Inflammatory macrophage treated with lipopolysaccharide for 4 hours (primary cell): ENCODE measurements at regions not wholly inside any gene's neighbourhood (a gene's known extent, or its start where the extent isn't known, plus 50 kb on each side); places are given as distances from the start of the nearest gene placed in this dataset.
"Not testable (repeated sequence)": the region's sequence is repeated elsewhere in the genome, so short reads cannot be mapped to it uniquely, and the experiment has no call there.

Experiments used
- DNase-seq: peaks from one replicate; pipeline ENCODE4 v3.0.0-alpha.2; 2020

DNA sequence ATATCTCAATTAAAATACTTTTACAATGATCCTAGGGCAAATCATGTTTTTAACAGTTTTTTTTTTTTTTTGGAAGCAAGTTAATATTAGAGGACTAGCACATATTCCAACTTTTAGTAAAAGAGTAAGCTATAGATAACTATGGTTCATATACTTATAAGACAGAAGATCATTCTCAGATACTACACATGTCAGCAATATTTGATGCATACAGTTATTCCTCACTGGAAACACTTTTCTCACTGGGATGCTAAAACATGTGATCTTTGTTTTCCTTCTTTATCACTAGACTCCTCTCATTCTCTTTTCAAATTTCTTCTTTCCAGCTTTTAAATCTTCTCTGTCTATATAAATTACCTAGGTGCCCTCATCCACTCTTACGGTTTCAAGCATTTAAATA lies 1020.4 kb upstream of the FBXO33 start:
- no peak for DNase-seq

DNA sequence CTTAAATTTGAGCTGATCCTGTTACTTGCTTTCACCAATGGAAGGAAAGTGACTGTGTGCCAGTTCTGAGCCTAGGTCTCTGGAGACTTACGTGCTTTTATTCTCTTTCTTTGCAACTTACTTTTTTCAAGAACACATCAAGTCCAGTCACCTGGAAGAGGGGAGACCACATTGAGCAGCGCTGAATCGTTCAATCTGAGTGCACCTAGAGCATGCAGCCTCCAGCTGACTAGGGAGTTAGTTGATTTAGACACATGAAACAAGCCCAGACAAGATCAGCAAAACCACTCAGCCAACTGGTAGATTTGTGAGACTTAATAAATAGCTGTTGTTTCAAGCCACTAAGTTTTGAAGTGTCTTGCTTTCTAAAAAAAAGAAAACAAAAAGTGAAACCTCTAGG lies 1014.8 kb upstream of the FBXO33 start:
- no peak for DNase-seq

DNA sequence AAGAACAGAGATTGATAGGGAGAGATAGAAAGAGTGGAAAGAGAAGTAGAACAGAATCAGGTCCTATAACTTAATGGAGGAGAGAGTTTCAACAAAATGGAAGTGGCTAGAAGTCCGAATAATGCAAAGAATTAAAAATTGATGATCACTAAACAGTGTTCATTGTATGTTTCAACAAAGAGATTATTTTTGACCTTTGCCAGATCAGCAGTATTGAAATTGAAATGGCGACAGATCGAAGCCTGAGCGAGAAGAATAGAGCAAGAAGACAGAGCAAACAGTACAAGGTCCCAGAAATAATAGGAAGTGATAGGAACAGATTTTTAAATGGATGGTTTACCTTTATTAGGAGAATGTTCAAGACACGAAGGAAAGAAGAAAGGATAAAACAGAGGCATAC lies 1012.8 kb upstream of the FBXO33 start:
- DNase-seq, result no peak

DNA sequence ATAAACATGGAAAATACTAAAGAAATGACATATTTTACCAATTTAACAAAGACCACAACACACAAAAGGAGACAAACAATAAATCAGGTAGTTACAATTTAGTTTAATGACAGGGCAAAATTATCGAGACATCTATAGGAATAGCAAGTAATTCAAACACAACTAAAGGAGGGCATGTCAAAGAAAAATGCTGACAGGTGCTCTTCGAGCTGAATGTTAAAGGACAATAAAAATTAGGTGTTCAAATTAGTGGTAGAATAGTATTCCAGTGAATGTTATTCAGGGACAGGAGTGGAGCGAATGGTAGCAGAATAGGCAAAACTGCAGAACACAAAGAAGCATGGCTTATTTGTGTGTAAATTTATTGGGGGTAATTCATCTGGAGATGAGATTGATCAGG lies 1004.3 kb upstream of the FBXO33 start:
- DNase-seq, result no peak

DNA sequence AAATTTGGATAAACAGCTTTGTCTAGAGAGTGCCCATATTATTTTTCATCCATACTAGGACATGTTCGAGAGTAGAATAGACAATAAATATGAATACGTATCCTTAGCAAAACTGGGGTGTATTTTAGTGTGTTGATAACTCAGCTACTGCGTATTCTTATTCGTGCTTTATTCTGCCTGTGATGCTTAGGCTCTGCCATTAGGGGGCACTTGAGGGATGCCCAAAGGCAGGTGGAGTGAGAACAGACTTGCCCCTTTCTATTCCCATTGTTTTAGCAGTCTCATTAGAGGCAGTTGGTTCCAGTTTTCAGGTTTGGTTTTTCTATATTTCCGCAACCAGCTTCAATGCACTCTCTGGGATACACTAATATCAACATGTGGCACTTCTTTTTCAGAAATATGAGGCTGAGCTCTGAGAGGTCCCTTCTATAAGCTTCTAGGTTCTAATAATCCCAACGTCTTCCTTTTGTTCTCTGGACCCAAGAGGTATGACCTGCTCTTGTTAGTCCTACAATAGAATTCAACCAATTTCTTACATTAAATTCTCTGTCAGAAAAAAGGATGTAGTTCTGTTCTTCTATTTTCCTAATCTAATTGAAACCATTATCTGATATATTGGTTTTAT lies 985.7 kb upstream of the FBXO33 start:
- DNase-seq, result peak; percentile 2

DNA sequence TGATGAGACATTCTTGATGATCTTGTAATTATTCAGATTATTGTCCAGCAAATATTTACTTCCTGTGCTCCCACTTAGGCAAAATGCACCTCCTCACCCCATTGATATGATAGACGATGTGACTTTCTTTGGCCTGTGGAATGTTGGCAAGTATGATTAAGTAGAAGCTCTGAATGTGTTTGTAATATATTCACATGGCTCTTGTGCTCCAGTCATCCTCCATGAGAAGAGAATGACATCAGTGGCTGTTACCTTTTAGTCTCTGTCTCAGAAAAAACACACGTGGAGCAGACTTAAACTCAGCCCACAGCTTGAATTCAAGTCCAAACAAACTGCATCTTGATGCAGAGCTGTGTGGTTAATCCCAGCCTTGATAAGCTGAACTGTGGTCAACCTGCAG lies 984.3 kb upstream of the FBXO33 start:
- no peak for DNase-seq

DNA sequence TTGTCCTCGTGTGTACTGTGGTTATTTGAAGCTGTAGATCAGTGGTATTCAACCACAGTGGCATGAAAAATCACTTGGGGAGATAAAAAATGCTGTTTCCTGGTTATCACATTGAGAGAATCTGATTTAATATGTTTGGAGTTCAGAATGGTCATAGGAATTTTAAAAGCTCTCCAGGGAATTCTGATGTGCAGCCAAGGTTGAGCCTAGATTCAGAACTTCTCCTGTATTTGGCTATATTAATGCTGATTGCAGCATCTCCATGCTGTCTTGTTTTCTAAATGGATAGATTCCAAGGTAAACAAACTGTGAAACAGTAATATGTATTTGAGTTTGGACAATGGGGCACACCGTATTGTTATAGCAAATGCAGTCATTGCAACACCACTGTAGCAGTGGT lies 982.2 kb upstream of the FBXO33 start:
- DNase-seq, result no peak

DNA sequence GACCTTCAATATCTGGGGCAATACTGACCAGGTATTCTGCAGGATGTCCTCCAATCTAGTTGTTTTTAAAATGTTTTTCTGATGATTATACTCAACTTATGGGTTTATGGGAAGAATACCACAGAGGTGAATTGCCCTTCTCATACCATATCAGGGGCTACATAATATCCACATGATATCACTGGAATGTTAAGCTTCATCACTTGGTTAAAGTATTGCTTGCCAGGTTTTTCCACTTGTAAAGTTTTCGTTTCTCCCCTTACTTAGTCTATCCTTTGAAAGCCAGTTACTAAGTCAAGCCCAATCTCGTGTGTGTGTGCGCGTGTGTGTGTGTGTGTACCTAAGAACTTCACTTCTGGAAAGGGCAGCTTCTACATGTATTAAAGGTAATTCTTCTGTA lies 980.9 kb upstream of the FBXO33 start:
- no peak for DNase-seq

DNA sequence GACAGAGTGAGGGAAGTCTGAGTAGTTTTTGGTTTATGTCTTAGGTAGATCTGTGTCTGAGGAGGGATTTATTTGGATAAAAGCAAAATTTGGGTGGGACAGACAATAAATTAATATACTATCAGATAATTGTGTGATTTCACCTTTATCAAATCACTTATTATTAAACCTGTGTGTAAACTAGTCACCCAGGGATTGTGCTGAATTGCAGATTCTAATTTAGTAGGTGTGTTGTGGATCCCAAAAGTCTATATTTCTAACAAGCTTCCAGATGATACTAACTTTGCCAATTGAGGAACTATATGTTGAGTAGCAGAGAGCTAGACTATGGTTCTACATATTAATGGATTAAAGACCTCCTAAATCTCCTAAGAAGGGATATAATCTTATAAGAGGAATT lies 978.5 kb upstream of the FBXO33 start:
- no peak for DNase-seq

DNA sequence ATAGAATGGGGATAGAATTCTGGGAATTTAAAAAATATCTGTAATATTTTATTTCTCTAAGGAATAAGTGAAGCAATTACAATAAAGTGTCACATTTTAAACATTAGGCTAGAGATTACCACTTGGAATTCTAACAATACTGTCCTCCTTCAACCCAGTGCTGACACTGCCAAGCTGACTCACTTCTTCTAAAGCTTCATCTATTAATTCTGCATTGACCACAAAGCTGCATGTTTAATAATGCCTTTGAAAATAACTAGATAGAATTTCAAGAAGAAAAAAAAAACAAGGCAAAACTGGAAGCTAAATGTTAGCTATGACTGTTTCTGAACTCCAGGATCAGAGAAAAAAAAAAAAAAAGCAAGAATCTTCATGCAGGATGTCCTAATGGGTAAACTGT lies 970.7 kb upstream of the FBXO33 start:
- DNase-seq, result no peak

DNA sequence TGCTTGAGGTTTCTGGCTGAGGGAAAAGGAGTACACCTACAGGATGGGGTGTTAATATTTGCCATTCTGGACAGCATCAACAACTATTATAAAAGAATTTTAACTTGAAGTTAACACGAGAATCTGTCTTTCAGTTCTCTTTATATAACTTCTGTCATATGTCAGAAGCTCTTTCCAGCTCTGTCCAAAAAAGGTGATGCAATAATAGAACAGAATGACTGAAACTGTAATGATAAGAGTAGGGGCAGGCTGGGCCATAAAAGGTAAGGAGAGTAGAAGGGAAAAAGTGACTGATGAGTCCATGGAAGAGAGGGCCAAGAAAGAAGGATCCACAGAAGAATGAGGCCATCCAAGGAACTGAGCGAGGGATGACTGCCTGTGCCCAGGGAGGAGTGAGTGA lies 966.7 kb upstream of the FBXO33 start:
- no peak for DNase-seq

DNA sequence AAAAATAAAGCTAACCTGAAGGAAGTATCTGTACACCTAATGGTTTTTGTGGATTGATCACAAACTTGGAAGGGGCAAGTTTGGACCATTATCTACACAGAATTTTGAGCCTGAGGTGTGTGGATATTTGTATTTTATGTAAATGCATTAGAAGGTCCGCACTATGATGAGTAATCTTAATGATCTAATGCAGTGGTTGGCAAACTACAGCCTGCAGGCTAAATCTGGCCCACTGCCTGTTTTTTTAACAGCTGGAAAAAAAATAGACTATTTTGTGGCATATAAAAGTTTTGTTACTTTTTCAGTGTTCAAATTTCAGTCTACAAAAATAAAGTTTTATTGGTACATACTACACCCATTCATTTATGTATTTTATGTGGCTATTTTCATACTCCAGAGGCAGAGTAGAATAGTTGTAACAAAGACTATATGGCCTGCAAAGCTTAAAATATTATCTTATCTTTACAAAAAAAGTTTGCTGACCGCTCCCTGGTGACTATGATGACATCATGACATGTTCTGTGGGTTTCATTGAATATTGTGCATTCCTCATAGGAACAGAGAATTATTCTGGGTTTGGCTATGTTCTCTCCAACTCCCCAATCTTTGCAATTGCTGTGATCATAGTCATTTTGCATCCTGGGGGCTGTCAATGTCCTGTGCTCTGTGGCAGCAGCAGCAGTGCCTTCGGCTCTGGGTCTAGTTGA lies 962.6 kb upstream of the FBXO33 start:
- no peak for DNase-seq

DNA sequence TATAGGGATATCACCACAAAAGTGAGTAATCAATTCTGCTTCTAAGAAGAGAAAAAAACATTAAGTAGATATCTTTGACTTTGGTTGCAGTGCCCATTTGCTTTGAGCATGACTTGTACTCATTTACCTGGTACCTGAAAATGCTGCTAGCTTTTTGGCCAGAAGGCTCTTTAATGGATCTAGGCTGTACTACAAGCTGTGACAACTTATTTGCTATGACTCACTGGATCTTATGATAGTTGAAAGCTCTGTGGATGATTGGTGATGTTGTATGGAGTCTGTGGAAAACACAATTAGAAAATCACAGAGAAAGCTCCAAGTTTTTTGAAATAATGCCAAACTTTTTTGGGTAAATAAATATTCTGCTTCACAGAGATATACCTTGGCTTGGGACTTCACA lies 960.9 kb upstream of the FBXO33 start:
- DNase-seq, result no peak

DNA sequence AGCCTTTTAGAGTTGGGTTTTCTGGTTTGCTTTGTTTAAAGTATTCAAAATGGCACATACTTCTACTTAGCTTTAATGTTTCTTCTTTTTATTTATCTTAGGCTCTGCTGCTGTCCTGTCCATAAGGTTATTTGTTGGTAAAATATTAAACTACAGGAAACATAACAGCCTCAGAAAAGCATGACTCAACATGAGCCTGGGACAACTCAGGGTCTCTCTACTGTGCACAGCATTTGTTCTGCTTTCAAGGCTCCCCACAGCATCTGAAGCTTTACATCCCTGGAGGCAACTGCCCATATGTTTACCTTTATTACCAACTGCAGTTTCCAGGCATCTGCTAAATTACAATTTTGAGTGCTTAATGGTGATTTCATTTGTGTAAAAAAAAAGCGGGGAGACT lies 954.2 kb upstream of the FBXO33 start:
- DNase-seq, result no peak

DNA sequence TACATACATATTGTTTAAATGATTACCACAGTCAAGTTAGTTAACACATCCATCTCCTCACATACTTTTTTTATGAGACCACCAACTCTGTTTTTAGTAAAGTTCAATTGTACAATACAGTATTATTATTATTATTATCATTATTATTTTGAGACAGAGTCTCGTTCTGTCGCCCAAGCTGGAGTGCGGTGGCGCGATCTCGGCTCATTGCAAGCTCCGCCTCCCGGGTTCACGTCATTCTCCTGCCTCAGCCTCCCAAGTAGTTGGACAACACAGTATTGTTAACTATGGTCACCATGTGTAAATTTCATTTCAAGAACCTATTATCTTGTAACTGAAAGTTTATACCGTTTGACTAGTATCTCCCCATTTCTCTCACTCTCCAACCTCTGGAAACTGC lies 942.0 kb upstream of the FBXO33 start:
- DNase-seq, result no peak

DNA sequence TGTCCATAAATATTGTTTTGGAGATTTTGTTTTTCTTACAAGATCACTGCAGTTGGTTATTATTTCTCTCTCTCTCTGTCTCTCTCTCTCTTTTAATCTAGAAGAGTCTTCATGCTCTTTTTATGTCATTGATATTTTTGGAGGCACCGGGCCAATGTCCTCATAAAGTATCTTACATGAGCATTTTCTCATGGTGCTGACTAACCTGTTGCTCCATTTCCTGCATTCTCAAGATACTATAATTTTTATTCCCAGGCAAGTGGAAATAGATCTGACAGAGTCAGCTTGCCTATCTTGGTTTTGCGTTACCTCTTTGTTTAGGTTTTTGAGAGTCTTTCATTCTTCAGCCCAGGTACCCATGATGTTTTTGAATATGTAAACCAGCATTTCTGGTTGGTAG lies 938.8 kb upstream of the FBXO33 start:
- no peak for DNase-seq

DNA sequence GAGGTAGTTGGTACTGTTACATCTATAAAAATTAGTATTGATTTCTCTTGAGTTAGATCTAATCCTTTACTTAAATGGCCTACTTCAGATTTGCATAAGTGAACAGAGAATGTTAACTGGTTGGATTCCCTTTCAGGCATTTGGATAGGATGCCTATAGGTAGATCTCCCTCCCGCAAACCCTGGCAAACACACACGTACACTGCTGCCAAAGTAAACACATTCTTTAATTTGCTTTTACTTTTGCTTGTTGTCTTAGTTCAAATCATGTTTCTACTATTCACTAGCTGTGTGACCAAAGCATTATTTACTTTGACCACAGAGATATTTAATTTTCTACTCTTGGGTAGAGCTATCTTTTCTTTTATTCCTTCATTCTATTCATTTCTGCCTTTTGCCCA lies 936.1 kb upstream of the FBXO33 start:
- no peak for DNase-seq

DNA sequence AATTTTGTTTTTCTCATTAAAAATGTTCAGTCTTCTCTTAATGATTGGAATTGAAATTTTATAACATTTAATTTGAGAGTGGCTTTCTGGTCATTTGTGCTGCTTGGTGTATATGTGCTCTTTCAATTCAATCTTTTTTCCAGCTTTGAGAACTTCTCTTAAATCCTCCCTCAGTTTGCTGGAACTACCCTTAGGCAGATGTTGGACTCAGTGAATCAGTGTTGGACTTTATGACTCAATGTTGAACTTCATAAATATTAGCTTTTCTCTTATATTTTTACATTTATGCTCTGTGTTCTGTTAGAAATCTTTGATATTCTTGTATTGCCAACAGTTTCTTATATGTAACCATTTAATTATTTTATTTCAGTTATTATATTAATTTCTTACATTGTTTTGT lies 935.5 kb upstream of the FBXO33 start:
- DNase-seq, result no peak

DNA sequence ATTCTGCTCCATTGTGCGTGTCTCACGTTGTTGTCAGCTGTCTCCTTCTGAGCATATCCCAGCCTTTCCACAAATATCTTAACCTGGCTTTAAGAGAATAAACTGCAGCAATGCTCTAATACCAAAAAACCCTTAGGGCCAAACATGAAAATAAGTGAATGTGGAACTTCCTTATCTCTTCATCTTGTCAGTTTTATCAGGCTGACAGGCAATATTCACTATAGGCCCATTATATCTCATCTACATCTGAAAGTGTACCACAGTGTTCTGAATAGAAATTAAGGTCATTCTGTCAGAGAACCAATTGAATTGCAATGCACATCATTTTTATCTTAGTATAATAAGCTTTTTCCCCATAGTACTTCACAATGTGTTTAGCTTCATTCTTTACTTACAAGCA lies 933.1 kb upstream of the FBXO33 start:
- DNase-seq, result no peak

DNA sequence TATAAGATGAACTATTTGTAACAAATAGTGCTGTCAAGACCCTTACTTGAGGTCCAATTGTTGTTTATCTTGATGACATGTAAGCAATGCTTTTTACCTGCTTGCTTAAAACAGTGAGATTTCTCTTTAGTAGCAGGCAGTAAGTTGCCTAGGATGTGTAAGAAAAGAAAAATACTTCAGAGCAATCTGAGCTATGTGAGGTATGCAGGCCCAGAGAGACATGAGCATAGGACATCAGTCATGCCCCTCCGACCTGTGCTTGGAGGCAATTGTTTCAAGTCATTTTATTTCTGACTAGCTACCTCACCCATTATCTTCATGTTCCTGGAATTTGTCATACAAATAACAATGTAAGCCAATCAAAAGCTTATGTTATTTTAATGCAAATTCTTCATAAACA lies 930.6 kb upstream of the FBXO33 start:
- DNase-seq, result no peak

DNA sequence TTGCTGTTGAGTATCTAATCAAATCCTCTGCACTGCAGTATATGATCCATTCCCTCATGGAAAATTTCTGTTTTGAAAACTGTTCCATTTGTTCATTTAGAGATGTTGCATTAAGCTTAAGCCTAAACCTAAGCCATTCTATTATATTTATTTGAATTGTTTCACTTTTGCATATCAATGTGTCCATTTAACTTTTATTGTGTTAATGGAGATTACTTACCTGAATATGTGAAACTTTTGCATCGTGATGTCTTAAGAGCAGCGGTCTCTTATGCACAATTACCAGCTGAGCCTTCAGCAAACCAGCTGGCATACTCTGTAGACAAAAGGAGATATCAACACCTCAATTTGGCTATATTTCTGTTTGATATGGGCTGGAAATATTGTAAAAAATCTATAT lies 922.5 kb upstream of the FBXO33 start:
- no peak for DNase-seq

DNA sequence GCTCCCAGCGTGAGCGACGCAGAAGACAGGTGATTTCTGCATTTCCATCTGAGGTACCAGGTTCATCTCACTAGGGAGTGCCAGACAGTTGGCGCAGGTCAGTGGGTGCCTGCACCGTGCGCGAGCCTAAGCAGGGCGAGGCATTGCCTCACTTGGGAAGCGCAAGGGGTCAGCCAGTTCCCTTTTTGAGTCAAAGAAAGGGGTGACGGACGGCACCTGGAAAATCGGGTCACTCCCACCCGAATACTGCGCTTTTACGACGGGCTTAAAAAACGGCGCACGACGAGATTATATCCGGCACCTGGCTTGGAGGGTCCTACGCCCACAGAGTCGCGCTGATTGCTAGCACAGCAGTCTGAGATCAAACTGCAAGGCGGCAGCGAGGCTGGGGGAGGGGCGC lies 915.9 kb upstream of the FBXO33 start:
- DNase-seq, result not testable (repeated sequence)

DNA sequence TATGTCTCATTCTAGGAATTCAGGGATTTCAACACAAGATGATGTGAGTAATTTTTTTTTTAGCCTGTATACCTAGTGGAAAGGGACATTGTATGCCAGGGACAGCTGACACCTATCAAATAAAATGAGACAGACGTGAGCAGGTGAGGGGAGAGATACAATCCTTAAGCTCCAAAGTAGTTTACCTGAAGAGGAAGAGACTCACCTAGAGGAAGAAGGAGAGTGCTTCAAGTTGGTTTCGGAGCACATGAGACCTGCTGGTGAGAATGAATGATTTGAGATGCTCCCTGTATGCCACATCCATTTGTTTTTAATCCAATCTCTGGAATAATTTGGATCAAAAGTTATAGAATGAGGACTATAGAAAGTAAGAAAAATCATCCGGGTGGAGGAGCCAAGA lies 915.4 kb upstream of the FBXO33 start:
- no peak for DNase-seq

DNA sequence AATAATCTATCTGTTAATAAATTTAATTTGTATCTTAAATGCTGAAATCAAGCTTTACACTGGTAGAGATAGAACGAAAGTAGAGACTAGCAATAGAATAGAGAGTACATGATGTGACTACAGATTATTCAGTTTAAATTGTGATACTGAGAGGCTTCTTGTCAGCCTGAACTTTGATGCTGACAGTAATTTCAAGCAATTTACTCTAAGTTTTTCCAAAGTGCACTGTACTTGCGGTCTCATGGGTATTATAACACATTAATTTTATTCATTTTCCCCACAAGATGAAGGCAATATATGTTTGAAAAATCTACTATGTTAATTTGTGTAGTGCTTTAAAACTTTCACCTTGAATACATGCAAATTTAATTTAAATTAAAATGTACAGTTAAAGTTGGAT lies 914.0 kb upstream of the FBXO33 start:
- DNase-seq, result no peak

DNA sequence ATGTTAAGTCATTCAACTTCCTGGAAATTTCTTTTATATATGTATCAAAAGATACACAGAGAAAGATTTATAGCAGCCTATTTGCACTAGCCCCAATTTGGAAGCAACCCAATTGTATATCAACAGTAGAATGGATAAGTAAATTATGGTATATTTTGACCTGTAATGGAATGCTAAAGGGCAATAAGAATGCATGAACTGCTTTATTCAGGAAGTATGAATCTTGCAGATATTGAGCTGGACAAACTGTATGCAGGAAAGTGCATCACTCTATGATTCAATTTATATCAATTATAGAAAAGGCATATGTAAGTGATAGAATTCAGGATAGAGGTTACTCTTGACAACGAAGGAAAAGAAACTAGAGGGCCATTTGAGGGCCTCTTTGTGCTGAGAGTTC lies 913.1 kb upstream of the FBXO33 start:
- DNase-seq, result no peak
